ENCODE measurements at regions not wholly inside any gene's neighbourhood (a gene's known extent, or its start where the extent isn't known, plus 50 kb on each side); places are given as distances from the start of the nearest gene placed in this dataset.

GRCh38 chr15:54707805-54708752 lies 488.7 kb downstream of the RSL24D1 start:
- TF ChIP-seq, protein P1, sequence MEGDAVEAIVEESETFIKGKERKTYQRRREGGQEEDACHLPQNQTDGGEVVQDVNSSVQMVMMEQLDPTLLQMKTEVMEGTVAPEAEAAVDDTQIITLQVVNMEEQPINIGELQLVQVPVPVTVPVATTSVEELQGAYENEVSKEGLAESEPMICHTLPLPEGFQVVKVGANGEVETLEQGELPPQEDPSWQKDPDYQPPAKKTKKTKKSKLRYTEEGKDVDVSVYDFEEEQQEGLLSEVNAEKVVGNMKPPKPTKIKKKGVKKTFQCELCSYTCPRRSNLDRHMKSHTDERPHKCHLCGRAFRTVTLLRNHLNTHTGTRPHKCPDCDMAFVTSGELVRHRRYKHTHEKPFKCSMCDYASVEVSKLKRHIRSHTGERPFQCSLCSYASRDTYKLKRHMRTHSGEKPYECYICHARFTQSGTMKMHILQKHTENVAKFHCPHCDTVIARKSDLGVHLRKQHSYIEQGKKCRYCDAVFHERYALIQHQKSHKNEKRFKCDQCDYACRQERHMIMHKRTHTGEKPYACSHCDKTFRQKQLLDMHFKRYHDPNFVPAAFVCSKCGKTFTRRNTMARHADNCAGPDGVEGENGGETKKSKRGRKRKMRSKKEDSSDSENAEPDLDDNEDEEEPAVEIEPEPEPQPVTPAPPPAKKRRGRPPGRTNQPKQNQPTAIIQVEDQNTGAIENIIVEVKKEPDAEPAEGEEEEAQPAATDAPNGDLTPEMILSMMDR (IDR thresholded peaks at IDR 0.05): no peak
- no peaks in the 10 kb centered on the region for H3K4me1 ChIP-seq
- H3K4me3 ChIP-seq: no peak overlapping the region
- no peak for ATAC-seq
- WGBS, 3 donors: 81 to 87% (median 86%) methylated on average over 22 to 23 of the region's 23 CpGs
- no peaks in the 10 kb centered on the region for H3K36me3 ChIP-seq (ENCODE audit: insufficient read depth in 1 of 2, low read depth in 1 of 2)
- H3K27ac ChIP-seq: no peak overlapping the region
- H3K9me3 ChIP-seq: no peaks in the 10 kb centered on the region
- peak in 1 of 2 donors; percentile 39 for DNase-seq
- intact Hi-C loops (cut with DNase I): no loop called here
- H3K27me3 ChIP-seq (ENCODE audit: insufficient read depth in 3 of 3, low read length in 2 of 3): no peaks in the 10 kb centered on the region

- H3K27ac ChIP-seq: no peak overlapping the region
- intact Hi-C loops (cut with DNase I): no loop called here
- H3K9me3 ChIP-seq: no peaks in the 10 kb centered on the region
- TF ChIP-seq, protein P1 (IDR thresholded peaks at IDR 0.05): no peak
- ATAC-seq: no peak
- H3K4me1 ChIP-seq: no peaks in the 10 kb centered on the region
- no peaks in the 10 kb centered on the region for H3K36me3 ChIP-seq (ENCODE audit: insufficient read depth in 1 of 2, low read depth in 1 of 2)
- DNase-seq: no peak
- no peaks in the 10 kb centered on the region for H3K27me3 ChIP-seq (ENCODE audit: insufficient read depth in 3 of 3, low read length in 2 of 3)
- WGBS, 3 donors: 60 to 70% (median 67%) methylated on average over 10 of the region's 10 CpGs
- no peak overlapping the region for H3K4me3 ChIP-seq
Observed at GRCh38 chr15:54687628-54688027, 509.1 kb downstream of the RSL24D1 start.
